B cell (primary cell): ENCODE measurements at regions not wholly inside any gene's neighbourhood (a gene's known extent, or its start where the extent isn't known, plus 50 kb on each side); places are given as distances from the start of the nearest gene placed in this dataset.

Source experiments
- ATAC-seq: fragments of 200-7000 bp; cut with Tn5 transposase; one replicate; pipeline ENCODE4 v1.10.0; 2021; ENCODE audit warnings: low read depth, mild to moderate bottlenecking, moderate number of reproducible peaks, moderate library complexity
- CTCF ChIA-PET: fragments of 350-600 bp; sonication (Branson Sonifier 250); formaldehyde crosslinking; loops from one replicate; lab custom pipeline; 2021; ENCODE audit warnings: antibody characterized with exemption, inconsistent platforms; lab: Charles Lee
- POLR2A ChIA-PET: fragments of 350-600 bp; sonication (Branson Sonifier 250); formaldehyde crosslinking; loops from one replicate; lab custom pipeline; 2021; ENCODE audit warnings: antibody characterized with exemption; lab: Charles Lee
- DNase-seq: peaks from one replicate; pipeline ENCODE4 v3.0.0; 2013
- H2AFZ ChIP-seq: 2 replicates; pipeline ENCODE4 v1.6.1; 2012; ENCODE audit warnings: mild to moderate bottlenecking, low read depth, low read length; ENCODE audit not compliant: insufficient read depth, poor library complexity, severe bottlenecking
- H3K27ac ChIP-seq, 2 donors: 1 replicate in 1 of 2; 2 replicates in 1 of 2; pipeline ENCODE4 v1.5.1; 2012 to 2013; ENCODE audit warnings: low read length in 2 of 2, mild to moderate bottlenecking in 2 of 2, moderate library complexity in 1 of 2
- H3K27me3 ChIP-seq, 4 experiments: fragments of 200-600 bp in 1 of 4; sonication (generic) in 1 of 4; replicated peaks in 1 of 4; 1 replicate in 2 of 4; 2 replicates in 2 of 4; pipeline versions ENCODE4 v1.6.1 to v1.7.0; 2013 to 2016; ENCODE audit warnings: low read length in 3 of 4, mild to moderate bottlenecking in 2 of 4, mixed read lengths in 1 of 4, moderate library complexity in 1 of 4; ENCODE audit not compliant: insufficient read depth in 4 of 4, control insufficient read depth in 3 of 4; ENCODE audit errors: control extremely low read depth in 1 of 4
- H3K36me3 ChIP-seq, 2 experiments: replicated peaks in 1 of 2; 1 replicate in 1 of 2; 2 replicates in 1 of 2; pipeline versions ENCODE4 v1.6.1 to v1.7.1; 2013; ENCODE audit warnings: low read length in 1 of 2; ENCODE audit not compliant: insufficient read depth in 2 of 2, control insufficient read depth in 1 of 2; ENCODE audit errors: control extremely low read depth in 1 of 2, extremely low read depth in 1 of 2
- H3K4me1 ChIP-seq, 2 donors: fragments of 200-600 bp in 1 of 2; sonication (generic) in 1 of 2; 1 replicate in 1 of 2; 2 replicates in 1 of 2; pipeline versions ENCODE4 v1.5.1 to v1.6.1; 2013 to 2017; ENCODE audit warnings: low read length in 2 of 2; ENCODE audit not compliant: control insufficient read depth in 2 of 2, insufficient read depth in 2 of 2
- H3K4me2 ChIP-seq: replicated peaks from 2 replicates; pipeline ENCODE3; 2012; ENCODE audit warnings: mild to moderate bottlenecking, low read depth, low read length; ENCODE audit not compliant: poor library complexity, severe bottlenecking
- H3K4me3 ChIP-seq, 5 experiments: fragments of 200-600 bp in 1 of 5; sonication (generic) in 1 of 5; 1 replicate in 3 of 5; 2 replicates in 2 of 5; pipeline versions ENCODE4 v1.5.1 to v1.7.0; 2011 to 2016; ENCODE audit warnings: low read length in 4 of 5, mild to moderate bottlenecking in 4 of 5, low read depth in 2 of 5, control low read depth in 1 of 5, moderate library complexity in 1 of 5; ENCODE audit not compliant: insufficient read depth in 1 of 5; ENCODE audit errors: control extremely low read depth in 1 of 5, extremely low read depth in 1 of 5
- H3K79me2 ChIP-seq: fragments of 200-600 bp; sonication (generic); one replicate; pipeline ENCODE4 v1.6.0; 2016; ENCODE audit warnings: low read length; ENCODE audit not compliant: control insufficient read depth, insufficient read depth
- H3K9ac ChIP-seq: fragments of 200-600 bp; sonication (generic); 2 replicates; pipeline ENCODE4 v1.6.1; 2017; ENCODE audit warnings: mild to moderate bottlenecking, low read length, moderate library complexity
- H3K9me3 ChIP-seq, 3 donors: one replicate each; pipeline versions ENCODE4 v1.6.1 to v1.7.1; 2013; ENCODE audit warnings: low read length in 2 of 3; ENCODE audit not compliant: control insufficient read depth in 2 of 3, insufficient read depth in 1 of 3; ENCODE audit errors: control extremely low read depth in 1 of 3
- H4K20me1 ChIP-seq: 2 replicates; pipeline ENCODE4 v1.6.0; 2012; ENCODE audit warnings: mild to moderate bottlenecking, low read length; ENCODE audit not compliant: insufficient read depth, control insufficient read depth, poor library complexity, severe bottlenecking
- H3K27ac Mint-ChIP-seq: one replicate; pipeline ENCODE4 v1.8.0; 2021; ENCODE audit warnings: mixed read lengths
- H3K27me3 Mint-ChIP-seq: one replicate; pipeline ENCODE4 v1.8.0; 2021; ENCODE audit warnings: mixed read lengths
- H3K4me1 Mint-ChIP-seq: one replicate; pipeline ENCODE4 v1.8.0; 2021; ENCODE audit warnings: mixed read lengths
- H3K4me3 Mint-ChIP-seq: one replicate; pipeline ENCODE4 v1.8.0; 2021; ENCODE audit warnings: mixed read lengths
- H3K9me3 Mint-ChIP-seq: one replicate; pipeline ENCODE4 v1.8.0; 2022; ENCODE audit warnings: mixed read lengths; ENCODE audit not compliant: insufficient read depth
- EZH2 ChIP-seq: IDR thresholded peaks from 2 replicates; pipeline ENCODE4 v1.6.1; 2012; ENCODE audit warnings: borderline replicate concordance, low read depth, mild to moderate bottlenecking, moderate library complexity, low read length; ENCODE audit not compliant: insufficient read depth, poor library complexity, severe bottlenecking
- WGBS: methylation state at CpG from one replicate; pipeline ENCODE4 v1.1.5; 2013; ENCODE audit warnings: missing lambda C conversion rate; ENCODE audit not compliant: insufficient coverage; 5-methylcytosine and 5-hydroxymethylcytosine counted together
- intact Hi-C: fragments of 100-400 bp; cut with micrococcal nuclease; formaldehyde crosslinking; loops from one replicate; pipeline ENCODE4 v1.10.0; 2022
- TF ChIP-seq, protein P1 (sequence below): fragments of 200-600 bp; IDR thresholded peaks from one replicate; pipeline ENCODE4 v1.8.0; 2022; ENCODE audit warnings: antibody characterized with exemption, mild to moderate bottlenecking

DNA sequence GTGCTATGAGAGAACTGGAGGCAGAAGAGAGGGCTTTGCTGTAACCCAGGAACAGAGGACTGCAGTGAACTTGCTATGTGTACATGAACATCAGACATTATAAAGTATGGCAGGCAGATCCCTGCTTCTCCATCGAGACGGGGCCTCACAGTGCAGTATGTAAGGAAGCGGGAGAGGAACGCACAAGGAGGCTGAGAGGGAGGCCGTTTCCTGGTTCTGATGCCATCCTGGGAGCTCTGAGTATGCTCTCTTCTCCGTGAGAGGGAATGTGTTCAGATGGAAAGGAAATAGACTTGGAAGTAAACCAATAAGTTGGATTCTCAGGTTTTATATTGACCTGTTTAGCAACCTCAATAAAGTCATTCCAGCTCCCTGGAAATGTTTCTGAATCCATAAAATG, 101.8 kb downstream of the ALDH8A1 start:
- Histone ChIP-seq H3K27ac (no peak overlapping the region), H3K4me3 (no peak overlapping the region), H3K36me3 (no peaks in the 10 kb centered on the region), H3K4me2 (no peak overlapping the region), H3K27me3 (no peaks in the 10 kb centered on the region), H4K20me1 (no peaks in the 10 kb centered on the region), H3K9ac (no peak overlapping the region), H3K4me1 (no peaks in the 10 kb centered on the region), H3K79me2 (no peaks in the 10 kb centered on the region), H3K9me3 (no peaks in the 10 kb centered on the region), H2AFZ (no peak overlapping the region)
- Mint-ChIP-seq H3K9me3 (no peaks in the 10 kb centered on the region), H3K27me3 (no peaks in the 10 kb centered on the region), H3K27ac (no peak overlapping the region), H3K4me3 (no peak overlapping the region), H3K4me1 (no peaks in the 10 kb centered on the region)
- ChIA-PET CTCF (no interaction called here), POLR2A (no interaction called here)
- no CpG with 5 or more reads among the region's 6 CpGs for WGBS
- ATAC-seq (no peak), DNase-seq (no peak)
- intact Hi-C loops = no loop called here
- no peak for TF ChIP-seq EZH2
- TF ChIP-seq, protein P1, sequence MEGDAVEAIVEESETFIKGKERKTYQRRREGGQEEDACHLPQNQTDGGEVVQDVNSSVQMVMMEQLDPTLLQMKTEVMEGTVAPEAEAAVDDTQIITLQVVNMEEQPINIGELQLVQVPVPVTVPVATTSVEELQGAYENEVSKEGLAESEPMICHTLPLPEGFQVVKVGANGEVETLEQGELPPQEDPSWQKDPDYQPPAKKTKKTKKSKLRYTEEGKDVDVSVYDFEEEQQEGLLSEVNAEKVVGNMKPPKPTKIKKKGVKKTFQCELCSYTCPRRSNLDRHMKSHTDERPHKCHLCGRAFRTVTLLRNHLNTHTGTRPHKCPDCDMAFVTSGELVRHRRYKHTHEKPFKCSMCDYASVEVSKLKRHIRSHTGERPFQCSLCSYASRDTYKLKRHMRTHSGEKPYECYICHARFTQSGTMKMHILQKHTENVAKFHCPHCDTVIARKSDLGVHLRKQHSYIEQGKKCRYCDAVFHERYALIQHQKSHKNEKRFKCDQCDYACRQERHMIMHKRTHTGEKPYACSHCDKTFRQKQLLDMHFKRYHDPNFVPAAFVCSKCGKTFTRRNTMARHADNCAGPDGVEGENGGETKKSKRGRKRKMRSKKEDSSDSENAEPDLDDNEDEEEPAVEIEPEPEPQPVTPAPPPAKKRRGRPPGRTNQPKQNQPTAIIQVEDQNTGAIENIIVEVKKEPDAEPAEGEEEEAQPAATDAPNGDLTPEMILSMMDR = no peak

GRCh38 chr6:134846865-134847264, 103.0 kb downstream of the ALDH8A1 start:
- intact Hi-C loops = no loop called here
- CTCF ChIA-PET = no interaction called here
- no peak overlapping the region for H3K4me3 Mint-ChIP-seq
- no peak overlapping the region for H3K27ac Mint-ChIP-seq
- Histone ChIP-seq H3K4me2 (no peak overlapping the region), H3K79me2 (no peaks in the 10 kb centered on the region), H4K20me1 (no peaks in the 10 kb centered on the region), H2AFZ (no peak overlapping the region), H3K4me3 (no peak overlapping the region), H3K4me1 (no peaks in the 10 kb centered on the region), H3K9me3 (no peaks in the 10 kb centered on the region), H3K27ac (no peak overlapping the region), H3K27me3 (no peaks in the 10 kb centered on the region), H3K9ac (no peak overlapping the region), H3K36me3 (no peaks in the 10 kb centered on the region)
- TF ChIP-seq, protein P1 = no peak
- no peak for TF ChIP-seq EZH2
- H3K27me3 Mint-ChIP-seq = no peaks in the 10 kb centered on the region
- H3K9me3 Mint-ChIP-seq = no peaks in the 10 kb centered on the region
- WGBS = 88% methylated on average over 2 of the region's 3 CpGs
- no peaks in the 10 kb centered on the region for H3K4me1 Mint-ChIP-seq
- POLR2A ChIA-PET = no interaction called here
- no peak for DNase-seq
- ATAC-seq = no peak
